ENCODE measurements at regions not wholly inside any gene's neighbourhood (a gene's known extent, or its start where the extent isn't known, plus 50 kb on each side); places are given as distances from the start of the nearest gene placed in this dataset.

DNA sequence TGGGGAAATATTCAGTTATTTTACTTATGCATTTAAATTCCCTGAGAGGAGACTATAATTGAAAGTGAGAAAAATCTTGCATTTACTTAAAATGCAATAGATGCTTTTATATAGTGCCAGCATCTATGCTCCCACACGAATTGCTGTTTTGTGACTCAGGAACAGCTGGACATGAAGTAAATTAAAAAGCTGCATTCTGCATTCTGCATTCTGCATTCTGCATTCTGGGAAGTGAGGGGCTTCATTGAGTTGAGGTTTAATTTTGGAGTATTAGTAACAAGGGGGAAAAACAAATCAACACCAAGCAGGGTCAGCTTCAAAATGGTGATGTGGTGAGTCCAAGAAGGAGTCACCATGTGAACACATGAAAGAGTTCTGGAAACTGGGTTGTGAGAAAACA is 101.2 kb downstream of the C12orf50 start:
- TF ChIP-seq, protein P1, sequence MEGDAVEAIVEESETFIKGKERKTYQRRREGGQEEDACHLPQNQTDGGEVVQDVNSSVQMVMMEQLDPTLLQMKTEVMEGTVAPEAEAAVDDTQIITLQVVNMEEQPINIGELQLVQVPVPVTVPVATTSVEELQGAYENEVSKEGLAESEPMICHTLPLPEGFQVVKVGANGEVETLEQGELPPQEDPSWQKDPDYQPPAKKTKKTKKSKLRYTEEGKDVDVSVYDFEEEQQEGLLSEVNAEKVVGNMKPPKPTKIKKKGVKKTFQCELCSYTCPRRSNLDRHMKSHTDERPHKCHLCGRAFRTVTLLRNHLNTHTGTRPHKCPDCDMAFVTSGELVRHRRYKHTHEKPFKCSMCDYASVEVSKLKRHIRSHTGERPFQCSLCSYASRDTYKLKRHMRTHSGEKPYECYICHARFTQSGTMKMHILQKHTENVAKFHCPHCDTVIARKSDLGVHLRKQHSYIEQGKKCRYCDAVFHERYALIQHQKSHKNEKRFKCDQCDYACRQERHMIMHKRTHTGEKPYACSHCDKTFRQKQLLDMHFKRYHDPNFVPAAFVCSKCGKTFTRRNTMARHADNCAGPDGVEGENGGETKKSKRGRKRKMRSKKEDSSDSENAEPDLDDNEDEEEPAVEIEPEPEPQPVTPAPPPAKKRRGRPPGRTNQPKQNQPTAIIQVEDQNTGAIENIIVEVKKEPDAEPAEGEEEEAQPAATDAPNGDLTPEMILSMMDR (IDR thresholded peaks at IDR 0.05), result no peak
- no peak for TF ChIP-seq EZH2phosphoT487 (IDR thresholded peaks at IDR 0.05)
- TF ChIP-seq EZH2 (IDR thresholded peaks at IDR 0.05), result no peak
